ENCODE measurements at regions not wholly inside any gene's neighbourhood (a gene's known extent, or its start where the extent isn't known, plus 50 kb on each side); places are given as distances from the start of the nearest gene placed in this dataset.
"Not testable (repeated sequence)": the region's sequence is repeated elsewhere in the genome, so short reads cannot be mapped to it uniquely, and the experiment has no call there.

DNA sequence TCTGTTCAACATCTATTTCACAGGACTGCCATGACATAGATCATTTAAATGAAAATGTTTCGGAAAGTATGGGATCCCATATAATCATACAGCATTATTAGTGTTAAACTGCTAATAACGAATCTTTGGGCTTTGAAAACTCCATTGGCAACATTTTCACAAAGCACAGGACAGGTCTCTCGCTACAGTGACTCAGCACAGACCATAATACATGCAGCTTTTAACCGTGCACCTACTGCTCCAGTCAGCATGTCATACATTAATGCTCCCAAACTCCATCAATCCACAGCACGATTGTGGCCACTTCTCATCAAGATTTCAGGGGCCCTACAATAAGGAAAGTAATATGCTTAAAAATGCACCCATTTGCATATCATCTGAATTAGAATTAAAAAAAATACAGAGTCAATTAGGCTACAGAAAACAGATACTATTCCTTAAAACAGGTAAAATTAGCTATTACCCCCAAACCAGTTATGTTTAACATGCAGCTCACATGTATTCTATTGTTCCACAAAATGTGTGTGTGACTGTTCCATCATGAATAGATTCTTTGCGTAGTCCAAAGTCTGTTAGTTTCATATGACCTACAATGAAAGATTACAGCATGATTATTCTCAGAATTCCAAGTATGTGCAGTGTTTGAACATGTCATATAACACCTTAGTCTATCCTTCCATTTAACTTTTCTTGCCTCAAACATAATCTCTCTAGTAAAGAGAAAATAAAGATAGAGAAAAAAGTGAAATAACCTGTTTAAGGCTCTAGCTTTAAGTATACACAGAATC is 141.6 kb upstream of the EFCAB3 start:
- TF ChIP-seq CTCF (IDR thresholded peaks at IDR 0.05; ENCODE audit: low read length); EZH2phosphoT487 (IDR thresholded peaks at IDR 0.05; ENCODE audit: low read length); EZH2 (optimal IDR thresholded peaks at IDR 0.05; ENCODE audit: low read depth, low read length): not testable (repeated sequence)
